Spleen (tissue), 11 donors: ENCODE measurements at regions not wholly inside any gene's neighbourhood (a gene's known extent, or its start where the extent isn't known, plus 50 kb on each side); places are given as distances from the start of the nearest gene placed in this dataset.

Experiments
- DNase-seq: peaks from one replicate; pipeline ENCODE4 v3.0.0-alpha.2; 2020
- H3K27ac ChIP-seq, 8 donors: fragments of 200-600 bp; sonication (generic) in 7 of 8; 1 replicate in 4 of 8; 2 replicates in 4 of 8; pipeline versions ENCODE4 v1.5.0 to v1.8.0; 2016 to 2021; ENCODE audit warnings: inconsistent platforms in 4 of 8, mild to moderate bottlenecking in 4 of 8, moderate library complexity in 1 of 8
- H3K27me3 ChIP-seq, 7 donors: fragments of 200-600 bp; sonication (generic) in 6 of 7; replicated peaks in 1 of 7; 1 replicate in 4 of 7; 2 replicates in 3 of 7; pipeline versions ENCODE4 v1.5.0 to v1.8.0; 2016 to 2021; ENCODE audit warnings: inconsistent platforms in 3 of 7, mild to moderate bottlenecking in 1 of 7
- H3K36me3 ChIP-seq, 6 donors: fragments of 200-600 bp; sonication (generic) in 5 of 6; 1 replicate in 4 of 6; 2 replicates in 2 of 6; pipeline versions ENCODE4 v1.5.0 to v1.8.0; 2016 to 2021; ENCODE audit warnings: inconsistent platforms in 2 of 6
- H3K4me1 ChIP-seq, 6 donors: fragments of 200-600 bp; sonication (generic) in 5 of 6; 1 replicate in 3 of 6; 2 replicates in 3 of 6; pipeline versions ENCODE4 v1.5.0 to v1.8.0; 2016 to 2021; ENCODE audit warnings: inconsistent platforms in 3 of 6
- H3K4me3 ChIP-seq, 8 donors: fragments of 200-600 bp; sonication (generic) in 7 of 8; 1 replicate in 4 of 8; 2 replicates in 4 of 8; pipeline versions ENCODE4 v1.5.0 to v1.8.0; 2016 to 2021; ENCODE audit warnings: inconsistent platforms in 4 of 8, mild to moderate bottlenecking in 4 of 8, moderate library complexity in 2 of 8
- H3K9me3 ChIP-seq, 8 donors: fragments of 200-600 bp; sonication (generic) in 7 of 8; 1 replicate in 4 of 8; 2 replicates in 4 of 8; pipeline versions ENCODE4 v1.5.0 to v1.8.0; 2016 to 2021; ENCODE audit warnings: inconsistent platforms in 4 of 8
- CTCF ChIP-seq, 11 experiments: fragments of 200-600 bp in 7 of 11; fragments of 450-650 bp in 4 of 11; sonication (generic) in 4 of 11; IDR thresholded peaks in 8 of 11; conservative IDR thresholded peaks in 3 of 11; 1 replicate in 7 of 11; 2 replicates in 4 of 11; pipeline versions ENCODE4 v1.4.0 to v1.8.0; 2016 to 2021; ENCODE audit warnings: antibody characterized with exemption in 11 of 11, inconsistent platforms in 4 of 11, mild to moderate bottlenecking in 1 of 11
- POLR2A ChIP-seq, 3 donors: fragments of 450-650 bp; IDR thresholded peaks; one replicate each; pipeline ENCODE4 v1.5.1; 2017; ENCODE audit warnings: antibody characterized with exemption in 3 of 3, mild to moderate bottlenecking in 1 of 3
- POLR2AphosphoS5 ChIP-seq, 3 donors: sonication (generic); formaldehyde crosslinking; IDR thresholded peaks; one replicate each; pipeline ENCODE4 v1.5.1; 2017; ENCODE audit warnings: antibody characterized with exemption in 3 of 3
- WGBS, 5 donors: extraction: QIAGEN DNeasy Blood & Tissue Kit in 3 of 5; methylation state at CpG; one replicate each; pipeline versions ENCODE4 v1.1.5 to v1.1.7; 2013 to 2018; 5-methylcytosine and 5-hydroxymethylcytosine counted together
- intact Hi-C: fragments of 100-400 bp; cut with DNase I; formaldehyde crosslinking; loops from one replicate; pipeline ENCODE4 v1.15.0; 2023; ENCODE audit warnings: low total_unique reads
- donor health status: healthy with polysubstance abuse.
- donor health status: DM: no; HTN: no; CAD: no; lungs with moderate emphysema.
- donor health status: DM: no; HTN: no; CAD: no.
- donor health status: Bipolar disorder and iron deficiency.
- donor health status: healthy.
- donor health status: DM: no; HTN: no; CAD: no.
- donor health status: DM: yes; HTN: yes; CAD: no.

DNA sequence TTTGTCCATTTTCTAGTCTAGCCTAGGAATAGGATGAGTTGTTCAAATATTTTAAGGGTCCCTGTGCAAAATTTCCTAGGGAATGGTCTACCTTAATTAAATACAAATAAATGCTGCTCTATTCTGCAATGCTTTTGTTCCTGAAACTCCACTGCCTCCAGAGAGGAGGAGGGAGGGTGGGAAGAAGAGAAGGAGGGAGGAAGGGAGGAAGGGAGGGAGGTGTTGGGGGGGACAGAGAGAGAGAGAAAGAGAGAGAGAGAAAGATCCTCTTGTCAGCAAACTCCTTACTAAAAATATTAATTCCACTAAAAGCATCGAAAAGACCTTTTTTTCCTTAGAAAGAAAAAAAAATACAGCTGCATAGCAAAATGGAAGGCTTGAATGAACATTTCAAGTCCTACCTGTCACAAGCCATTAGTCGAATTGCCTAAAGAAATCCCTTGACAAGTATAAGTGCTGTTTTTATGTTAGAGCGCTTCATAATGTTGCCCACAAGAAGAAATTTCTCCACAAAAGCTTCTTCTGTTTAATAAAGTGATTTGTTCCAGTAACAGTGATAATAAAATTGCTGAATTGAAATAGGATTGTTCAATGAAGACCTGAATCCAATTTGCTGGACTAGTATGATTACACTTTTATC lies 106.0 kb downstream of the NKX6-1 start:
- Histone ChIP-seq H3K27me3 (peaks cover 0 to 5% (median 0%) of the 10 kb centered on the region in 7 donors), H3K4me1 (no peaks in the 10 kb centered on the region), H3K9me3 (no peaks in the 10 kb centered on the region), H3K36me3 (no peaks in the 10 kb centered on the region), H3K27ac (no peak overlapping the region), H3K4me3 (no peak overlapping the region)
- DNase-seq: no peak
- TF ChIP-seq CTCF (IDR thresholded peaks at IDR 0.05 in 8 of 11, conservative IDR thresholded peaks at IDR 0.05 in 3 of 11) (no peak), POLR2AphosphoS5 (IDR thresholded peaks at IDR 0.05) (no peak)
- 79 to 84% (median 80%) methylated on average over 3 of the region's 3 CpGs for WGBS, 5 donors
- intact Hi-C loops: no loop called here

GRCh38 chr4:84389406-84389805 lies 109.7 kb downstream of the NKX6-1 start:
- intact Hi-C loops: no loop called here
- Histone ChIP-seq H3K27me3 (no peaks in the 10 kb centered on the region), H3K9me3 (no peaks in the 10 kb centered on the region), H3K36me3 (no peaks in the 10 kb centered on the region), H3K4me1 (no peaks in the 10 kb centered on the region), H3K27ac (no peak overlapping the region), H3K4me3 (no peak overlapping the region)
- WGBS, 5 donors: 78 to 84% (median 79%) methylated on average over 2 of the region's 2 CpGs
- no peak for TF ChIP-seq POLR2AphosphoS5 (IDR thresholded peaks at IDR 0.05)
- no peak for TF ChIP-seq POLR2A (IDR thresholded peaks at IDR 0.05)
- no peak for TF ChIP-seq CTCF (IDR thresholded peaks at IDR 0.05 in 8 of 11, conservative IDR thresholded peaks at IDR 0.05 in 3 of 11)
- DNase-seq: no peak

DNA sequence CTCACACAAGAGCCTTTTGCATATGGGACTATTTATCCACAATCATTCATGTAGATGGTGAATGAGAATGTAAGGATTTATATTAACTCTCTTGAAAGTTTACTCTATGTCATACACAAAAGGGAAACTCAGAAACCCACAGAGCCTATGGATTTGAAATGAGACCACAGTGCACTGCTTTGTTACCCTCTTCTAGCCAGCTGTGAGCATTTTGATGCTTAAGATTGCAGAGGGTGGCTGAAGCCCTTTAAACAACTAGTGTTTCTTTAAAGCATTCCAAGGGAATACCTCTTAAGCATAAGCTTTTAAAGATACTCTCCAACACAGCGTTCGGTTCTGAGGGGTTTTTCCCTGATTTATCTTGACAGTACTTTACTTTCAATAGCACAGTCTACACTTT lies 113.9 kb downstream of the NKX6-1 start:
- 18 to 31% (median 29%) methylated on average over 2 of the region's 2 CpGs for WGBS, 5 donors
- no peak for DNase-seq
- TF ChIP-seq CTCF (IDR thresholded peaks at IDR 0.05 in 8 of 11, conservative IDR thresholded peaks at IDR 0.05 in 3 of 11): no peak
- TF ChIP-seq POLR2AphosphoS5 (IDR thresholded peaks at IDR 0.05): no peak
- no peak for TF ChIP-seq POLR2A (IDR thresholded peaks at IDR 0.05)

DNA sequence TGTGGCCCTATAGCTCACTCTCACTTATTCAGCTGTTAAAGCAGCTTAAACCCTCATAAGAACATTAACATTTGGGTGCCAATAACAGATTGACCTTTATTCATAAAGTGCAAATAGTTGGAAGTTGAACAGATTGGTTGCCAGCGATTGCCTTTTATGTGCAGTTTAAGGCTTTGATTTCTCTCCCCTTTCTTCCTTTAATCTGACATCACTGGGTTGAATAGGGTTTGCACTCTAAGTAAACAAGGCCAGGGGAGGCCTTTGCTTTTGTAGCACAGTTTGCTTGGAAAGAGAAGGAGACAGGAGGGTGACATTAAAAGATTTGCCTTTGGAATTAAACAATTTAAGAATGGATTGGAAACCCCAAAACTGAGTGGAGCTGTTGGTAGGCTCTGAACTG lies 114.3 kb downstream of the NKX6-1 start:
- H3K27ac ChIP-seq: no peak overlapping the region
- H3K9me3 ChIP-seq: no peaks in the 10 kb centered on the region
- H3K4me1 ChIP-seq: no peaks in the 10 kb centered on the region
- intact Hi-C loops: no loop called here
- DNase-seq: no peak
- 42 to 84% (median 75%) methylated on average over 1 of the region's 1 CpG for WGBS, 5 donors
- no peaks in the 10 kb centered on the region for H3K27me3 ChIP-seq
- no peaks in the 10 kb centered on the region for H3K36me3 ChIP-seq
- TF ChIP-seq POLR2A (IDR thresholded peaks at IDR 0.05) (no peak), CTCF (IDR thresholded peaks at IDR 0.05 in 8 of 11, conservative IDR thresholded peaks at IDR 0.05 in 3 of 11) (no peak), POLR2AphosphoS5 (IDR thresholded peaks at IDR 0.05) (no peak)
- H3K4me3 ChIP-seq: no peak overlapping the region

More for the DNA sequence above, 113.9 kb downstream of the NKX6-1 start:
- Histone ChIP-seq H3K27me3 (no peaks in the 10 kb centered on the region), H3K9me3 (no peaks in the 10 kb centered on the region), H3K27ac (no peak overlapping the region), H3K36me3 (no peaks in the 10 kb centered on the region), H3K4me1 (no peaks in the 10 kb centered on the region), H3K4me3 (no peak overlapping the region)
- intact Hi-C loops: no loop called here
